CD4-positive, alpha-beta T cell treated with Interleukin-2 at 100 ng/mL for 4 hours (primary cell): ENCODE measurements at regions not wholly inside any gene's neighbourhood (a gene's known extent, or its start where the extent isn't known, plus 50 kb on each side); places are given as distances from the start of the nearest gene placed in this dataset.
"Not testable (repeated sequence)": the region's sequence is repeated elsewhere in the genome, so short reads cannot be mapped to it uniquely, and the experiment has no call there.

Experiments
- DNase-seq: peaks from one replicate; pipeline ENCODE4 v3.0.0-alpha.2; 2020; ENCODE audit warnings: low spot score

DNA sequence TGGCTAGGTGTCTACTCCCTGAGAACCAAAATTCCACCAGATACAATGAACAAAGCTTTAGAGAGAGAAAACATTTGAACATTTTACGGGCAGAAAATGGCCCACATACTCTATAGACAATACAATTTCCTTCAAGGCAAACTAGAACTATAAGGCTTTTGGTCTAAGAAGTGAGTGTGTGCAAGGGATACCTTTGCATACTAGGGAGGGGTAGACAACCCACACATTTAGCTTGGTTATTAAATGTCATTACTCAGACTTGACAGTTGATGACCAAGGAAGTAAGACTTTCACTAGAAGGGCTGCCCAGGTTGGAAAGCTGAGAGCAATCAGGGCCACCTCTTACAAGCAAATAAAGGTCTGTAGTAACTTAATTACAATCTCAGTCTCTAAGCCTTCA lies 64.0 kb upstream of the PLEKHM1 start:
- not testable (repeated sequence) for DNase-seq

DNA sequence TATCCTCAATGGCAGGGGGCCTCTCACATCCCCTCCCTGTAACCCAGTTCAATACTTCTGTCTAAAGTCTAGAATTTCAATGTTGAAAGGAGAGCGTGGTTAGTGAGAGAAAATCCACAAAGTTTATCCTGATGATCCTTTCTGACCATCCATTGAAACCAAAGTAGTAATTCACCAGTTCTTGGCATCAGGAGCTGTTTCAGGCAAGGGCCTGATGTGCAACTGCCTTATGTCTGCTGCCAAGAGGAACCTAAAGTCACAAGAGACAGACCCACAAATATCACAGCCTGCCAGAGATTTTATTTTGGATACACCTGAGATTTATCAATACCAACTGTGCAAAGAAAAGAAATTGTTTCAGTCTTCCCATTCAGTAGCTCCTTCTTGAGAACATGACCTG lies 68.3 kb upstream of the PLEKHM1 start:
- DNase-seq, result not testable (repeated sequence)

DNA sequence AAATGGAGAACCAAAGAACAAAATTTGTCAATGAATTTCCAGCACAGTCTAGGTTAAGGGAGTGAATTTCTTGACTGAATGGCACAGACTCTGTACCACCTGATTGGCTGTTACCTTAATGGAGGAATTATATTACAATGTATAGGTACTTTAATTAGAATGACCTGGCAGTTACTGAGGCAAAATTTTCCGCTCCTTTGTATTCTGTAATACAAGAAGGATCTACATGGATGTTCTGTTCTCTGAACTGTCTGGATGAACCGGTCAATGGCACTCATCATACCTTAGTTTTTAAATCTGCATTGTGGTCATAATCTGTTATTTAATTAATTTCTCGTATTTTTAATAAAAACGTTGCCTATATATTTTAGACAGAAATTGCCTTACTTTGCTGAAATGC lies 72.3 kb upstream of the PLEKHM1 start:
- DNase-seq, result not testable (repeated sequence)

DNA sequence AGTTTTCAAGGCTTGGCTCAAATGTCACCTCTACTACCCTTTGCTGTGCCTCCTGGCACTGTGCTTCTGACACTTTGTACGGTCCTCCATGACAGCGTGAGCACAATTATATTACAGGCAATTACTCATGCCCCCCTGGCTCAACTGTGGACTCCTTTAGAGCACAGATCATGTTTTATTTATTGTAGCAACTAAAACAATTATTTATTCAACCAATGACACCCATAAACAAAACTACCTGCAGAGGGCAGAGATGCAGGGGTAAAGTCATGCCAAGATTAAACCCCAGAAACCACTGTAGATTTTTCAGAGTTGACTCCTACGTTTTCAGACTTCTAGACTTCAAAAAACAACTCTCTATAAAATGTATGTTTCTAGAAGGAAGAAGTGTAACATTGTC lies 72.8 kb upstream of the PLEKHM1 start:
- DNase-seq, result peak; percentile 2

DNA sequence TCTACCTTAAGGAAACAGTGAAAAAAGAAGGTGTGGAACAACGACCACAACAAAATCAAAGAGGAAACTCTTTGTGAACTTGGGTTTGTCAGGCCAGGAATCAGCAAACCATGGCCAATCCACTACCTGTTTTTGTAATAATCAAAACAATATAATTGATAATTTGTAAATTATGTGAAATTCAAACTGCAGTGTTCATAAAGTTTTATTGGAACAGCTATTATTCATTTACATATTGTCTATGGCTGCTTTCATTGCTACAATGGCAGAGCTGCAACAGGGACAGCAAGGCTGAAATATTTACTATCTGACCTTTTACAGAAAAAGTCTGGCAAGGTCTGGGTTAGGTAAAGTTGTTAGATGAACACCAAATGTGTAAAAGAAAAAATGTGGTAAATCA lies 77.8 kb upstream of the PLEKHM1 start:
- DNase-seq, result not testable (repeated sequence)

DNA sequence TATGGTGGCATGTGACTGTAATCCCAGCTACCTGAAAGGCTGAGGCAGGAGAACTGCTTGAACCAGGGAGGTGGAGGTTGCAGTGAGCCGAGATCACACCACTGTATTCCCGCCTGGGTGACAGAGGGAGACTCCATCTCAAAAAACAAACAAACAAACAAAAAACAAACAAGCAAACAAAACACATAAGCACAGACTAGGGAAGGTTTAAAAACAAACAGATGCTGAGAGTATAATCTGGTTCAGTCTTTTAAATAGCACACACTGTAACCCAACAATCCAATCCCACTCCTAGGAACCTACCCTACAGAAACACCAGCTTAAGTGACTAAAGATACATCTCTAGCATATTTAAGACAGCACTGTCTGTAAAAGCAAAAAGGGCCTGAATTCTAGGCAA lies 82.8 kb upstream of the PLEKHM1 start:
- DNase-seq, result not testable (repeated sequence)

DNA sequence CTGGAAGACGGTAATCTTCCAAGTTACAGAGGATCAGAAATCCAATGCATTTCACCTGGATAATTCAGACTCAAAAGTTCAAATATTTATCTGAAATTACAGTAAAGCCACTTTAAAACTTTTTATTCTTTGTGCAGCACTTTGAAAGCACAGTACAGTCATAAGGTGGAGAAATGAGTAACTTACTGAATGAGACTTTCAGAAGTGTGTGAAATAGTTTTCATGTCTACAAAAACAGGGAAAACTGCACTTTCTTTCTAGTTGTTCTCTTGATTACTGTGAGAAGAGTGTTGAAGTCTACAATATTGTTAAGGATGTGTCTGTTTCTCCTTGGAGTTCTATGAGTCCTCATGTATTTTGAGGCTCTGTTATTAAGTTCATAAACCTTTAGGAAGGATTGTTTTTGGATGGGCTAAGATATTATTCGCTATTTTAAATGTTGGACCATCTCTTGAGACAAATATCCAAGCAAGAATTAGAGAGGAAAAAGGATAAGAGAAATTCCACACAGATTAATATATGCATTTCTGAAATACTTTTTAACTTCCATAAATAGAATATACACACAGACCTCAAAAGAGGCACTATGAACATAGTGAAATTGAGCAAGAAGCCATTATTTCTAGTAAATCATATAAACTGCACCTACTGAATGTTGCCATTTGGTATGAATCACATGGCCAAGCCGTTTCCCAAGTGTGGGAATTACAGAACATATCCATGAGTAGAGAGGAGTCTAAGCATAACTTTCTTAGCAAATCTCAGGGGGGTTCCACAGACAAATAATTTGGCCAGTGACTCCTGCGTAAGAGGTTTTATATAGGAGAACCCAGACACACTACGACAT lies 83.6 kb upstream of the PLEKHM1 start:
- no peak for DNase-seq

DNA sequence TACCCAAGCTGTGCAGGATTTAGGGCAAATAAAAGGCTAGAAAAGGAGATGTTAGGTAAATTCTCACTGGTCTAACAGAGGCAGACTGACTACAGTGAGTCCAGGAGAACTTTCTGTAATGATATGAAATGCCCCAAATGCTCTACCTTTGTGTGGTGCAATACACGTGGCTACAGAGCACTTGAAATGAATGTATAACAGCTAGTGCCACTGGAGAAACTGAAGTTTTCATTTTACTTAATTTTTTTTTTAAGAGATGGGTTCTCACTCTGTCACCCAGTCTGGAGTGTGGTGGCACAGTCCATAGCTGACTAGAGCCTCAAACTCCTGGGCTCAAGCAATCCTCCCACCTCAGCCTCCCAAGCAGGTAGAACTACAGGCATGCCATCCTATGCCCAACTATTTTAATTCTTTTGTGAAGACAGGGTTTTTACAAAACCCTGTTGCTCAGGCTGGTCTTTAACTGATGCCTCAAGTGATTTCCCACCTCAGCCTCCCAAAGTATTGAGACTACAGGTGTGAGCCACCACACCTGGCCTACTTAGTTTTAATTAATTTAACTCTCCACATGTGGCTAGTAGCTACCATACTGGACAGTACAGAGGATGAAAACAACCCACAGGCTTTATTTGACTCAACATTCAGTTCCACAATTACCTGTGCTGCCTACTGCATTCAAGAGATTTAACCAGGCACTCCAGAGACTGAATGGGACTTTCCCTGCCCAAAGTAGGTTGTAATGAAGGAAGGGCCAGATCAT lies 84.8 kb upstream of the PLEKHM1 start:
- DNase-seq, result no peak

DNA sequence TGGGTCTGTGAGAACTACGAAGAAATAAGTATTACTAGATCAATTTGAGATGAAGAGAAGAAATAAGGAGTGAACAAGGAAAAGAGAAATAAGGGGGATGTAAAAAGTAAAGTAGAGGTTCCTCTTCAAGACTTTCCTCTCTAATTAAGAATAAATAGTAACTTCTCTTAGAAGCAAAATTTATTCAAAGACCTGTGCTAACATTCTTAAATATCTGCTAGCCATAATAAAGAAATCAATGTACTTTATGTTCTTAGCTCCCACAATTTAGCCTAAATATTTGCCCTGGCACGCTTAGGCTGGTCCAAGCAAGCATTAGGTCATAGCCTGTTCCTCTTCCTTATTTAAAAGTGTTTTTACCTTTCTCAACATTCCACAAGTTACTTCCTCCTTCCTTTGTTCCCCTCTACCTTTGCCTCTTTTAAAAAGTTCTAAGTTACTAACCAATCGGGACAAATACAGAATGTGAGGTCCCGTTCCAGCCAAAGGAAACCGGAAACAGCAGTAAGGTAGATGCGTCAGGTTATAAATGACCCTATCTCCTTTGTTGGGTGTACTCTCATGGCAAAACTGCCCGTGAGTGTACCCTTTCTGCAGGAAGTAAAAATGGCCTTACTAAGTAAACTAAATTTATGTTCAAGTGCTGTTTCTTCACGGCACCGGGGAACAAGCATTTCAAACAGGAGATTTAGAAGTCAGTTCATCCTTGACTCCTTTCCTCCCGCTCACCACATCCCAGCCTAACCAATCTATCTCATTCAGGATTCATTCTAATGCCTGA lies 86.2 kb upstream of the PLEKHM1 start:
- DNase-seq, result not testable (repeated sequence)

DNA sequence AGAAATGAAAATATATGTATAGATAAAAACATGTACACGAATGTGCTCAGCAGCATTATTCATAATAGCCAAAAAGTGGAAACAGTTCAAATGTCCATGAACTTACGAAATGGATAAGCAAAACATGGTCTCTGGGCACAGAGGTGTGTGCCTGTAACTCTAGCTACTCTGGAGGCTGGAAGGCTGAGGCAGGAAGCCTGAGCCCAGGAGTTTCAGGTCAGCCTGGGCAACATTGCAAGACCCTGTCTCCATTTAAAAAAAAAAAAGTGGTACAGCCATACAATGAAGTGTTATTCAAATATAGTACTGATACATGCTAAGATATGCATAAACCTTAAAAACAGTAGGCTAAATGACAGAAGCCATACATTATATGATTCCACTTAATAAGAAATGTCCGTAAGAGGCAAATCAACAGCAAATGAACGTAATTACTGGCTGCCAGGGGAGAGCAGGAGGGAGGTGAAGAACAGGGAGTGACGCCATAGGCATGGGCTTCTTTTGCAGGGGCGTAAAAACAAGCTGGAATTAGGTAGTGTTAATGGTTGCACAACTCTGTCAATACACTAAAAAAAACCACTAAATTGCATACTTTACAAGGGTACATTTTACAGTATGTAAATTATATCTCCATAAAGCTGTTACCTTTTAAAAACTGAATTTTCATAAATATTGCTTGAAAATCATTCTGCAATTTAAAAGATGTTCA lies 87.2 kb upstream of the PLEKHM1 start:
- DNase-seq, result no peak

DNA sequence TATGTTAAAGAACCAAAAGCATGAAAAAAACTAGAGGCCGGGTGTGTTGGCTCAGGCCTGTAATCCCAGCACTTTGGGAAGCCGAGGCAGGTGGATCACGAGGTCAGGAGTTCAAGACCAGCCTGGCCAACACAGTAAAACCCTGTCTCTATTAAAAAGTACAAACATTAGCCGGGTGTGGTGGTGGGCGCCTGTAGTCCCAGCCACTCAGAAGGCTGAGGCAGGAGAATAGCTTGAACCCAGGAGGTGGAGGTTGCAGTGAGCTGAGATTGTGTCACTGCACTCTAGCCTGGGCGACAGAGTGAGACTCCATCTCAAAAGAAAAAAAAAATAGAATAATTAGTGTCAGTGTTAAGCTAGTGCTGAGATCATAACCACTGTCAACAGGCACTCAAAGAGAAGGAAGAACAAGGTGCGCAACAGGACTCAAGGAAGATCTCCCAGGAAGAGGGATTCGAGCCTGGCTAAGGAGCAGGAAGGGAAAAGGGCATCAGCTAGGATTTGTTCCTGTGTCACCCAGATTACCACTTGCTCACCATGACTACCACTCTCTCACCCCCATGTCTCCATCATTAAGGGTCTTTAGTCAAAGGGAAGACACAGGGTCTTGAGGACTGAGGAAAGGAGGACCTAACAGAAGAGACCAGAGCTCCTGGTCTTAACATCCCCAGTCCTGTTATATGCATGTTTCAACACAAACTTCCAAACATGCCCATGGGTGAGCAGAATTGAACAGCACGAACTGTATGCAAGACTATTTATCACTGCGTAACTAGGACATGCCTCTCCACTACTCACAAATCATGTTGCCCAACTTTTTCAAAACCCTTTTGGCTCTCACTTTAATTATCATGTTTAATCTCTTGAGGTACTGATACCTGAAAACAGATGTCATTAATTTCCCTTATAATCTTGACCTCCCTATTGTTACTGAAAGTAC lies 88.3 kb upstream of the PLEKHM1 start:
- no peak for DNase-seq

DNA sequence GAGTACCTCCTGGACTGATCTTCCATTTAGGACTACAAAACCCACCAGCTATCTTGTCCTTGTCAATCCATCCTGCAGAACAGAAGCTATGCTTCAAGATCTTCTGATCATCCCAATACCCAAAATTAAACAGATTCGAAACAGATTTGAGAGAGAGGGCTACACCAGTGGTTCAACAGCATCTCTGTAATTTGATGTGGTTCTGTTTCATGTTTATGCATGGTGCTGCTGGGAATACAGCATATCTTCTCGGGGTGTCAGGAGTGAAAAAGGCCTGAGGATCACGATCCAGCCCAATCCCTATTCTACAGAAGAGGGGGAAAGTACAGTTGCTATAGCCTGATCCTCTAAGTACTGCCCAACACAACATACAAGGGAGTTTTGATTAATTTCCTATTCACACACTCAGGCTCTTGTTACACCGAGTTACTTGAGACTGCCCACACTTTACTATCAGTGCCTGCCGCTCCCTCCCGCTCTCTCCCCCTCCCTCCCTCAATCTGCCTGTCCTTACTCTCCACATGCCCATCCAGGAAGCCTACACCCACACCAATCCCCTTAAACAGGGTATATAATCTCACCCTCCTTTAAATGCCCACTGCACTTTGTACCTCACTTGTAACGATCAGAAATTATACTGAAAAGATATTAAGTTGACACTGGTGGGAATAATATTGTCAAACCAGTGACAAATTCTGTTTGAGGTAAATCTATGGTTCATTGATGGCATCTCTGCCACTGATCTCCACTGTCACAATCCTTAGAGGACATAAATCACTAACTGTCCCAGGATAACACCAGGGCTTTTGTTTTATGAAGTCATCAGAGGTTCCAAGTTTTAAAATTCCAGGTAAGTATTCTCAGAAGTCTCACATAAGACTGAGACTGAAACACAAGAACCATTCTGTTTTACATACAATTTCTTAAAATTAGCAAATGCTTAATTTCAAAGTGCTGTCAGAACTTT lies 89.3 kb upstream of the PLEKHM1 start:
- no peak for DNase-seq

DNA sequence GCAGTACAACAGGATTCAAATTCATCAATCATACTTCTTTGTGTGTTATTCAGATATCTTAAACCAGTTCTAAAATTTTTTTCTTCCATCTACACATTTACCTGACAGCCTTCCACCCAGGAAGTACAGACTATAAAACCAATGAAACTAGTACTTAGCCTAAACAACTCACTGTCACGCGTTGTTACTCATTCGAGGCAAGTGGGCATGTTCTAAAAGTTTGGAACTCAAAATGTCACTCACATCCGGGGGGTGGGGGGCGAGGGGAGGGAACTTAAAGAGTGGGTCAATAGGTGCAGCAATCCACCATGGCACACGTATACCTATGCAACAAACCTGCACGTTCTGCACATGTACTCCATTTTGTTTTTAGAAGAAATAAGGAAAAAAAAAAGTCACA lies 90.4 kb upstream of the PLEKHM1 start:
- DNase-seq, result no peak

DNA sequence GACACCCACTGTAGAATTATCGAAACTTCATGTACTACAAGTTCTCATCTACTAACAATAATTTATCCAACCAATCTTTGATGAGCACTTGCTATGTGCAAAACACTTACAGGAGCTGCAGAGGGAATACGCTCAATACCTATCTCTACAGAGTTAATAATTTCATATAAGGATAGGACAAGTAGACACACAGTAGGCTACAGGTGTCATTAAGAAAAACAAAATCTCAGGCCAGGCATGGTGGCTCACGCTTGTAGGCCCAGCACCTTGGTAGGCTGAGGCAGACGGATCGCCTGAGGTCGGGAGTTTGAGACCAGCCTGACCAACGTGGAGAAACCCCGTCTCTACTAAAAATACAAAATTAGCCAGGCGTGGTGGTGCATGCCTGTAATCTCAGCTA lies 91.3 kb upstream of the PLEKHM1 start:
- DNase-seq, result no peak

DNA sequence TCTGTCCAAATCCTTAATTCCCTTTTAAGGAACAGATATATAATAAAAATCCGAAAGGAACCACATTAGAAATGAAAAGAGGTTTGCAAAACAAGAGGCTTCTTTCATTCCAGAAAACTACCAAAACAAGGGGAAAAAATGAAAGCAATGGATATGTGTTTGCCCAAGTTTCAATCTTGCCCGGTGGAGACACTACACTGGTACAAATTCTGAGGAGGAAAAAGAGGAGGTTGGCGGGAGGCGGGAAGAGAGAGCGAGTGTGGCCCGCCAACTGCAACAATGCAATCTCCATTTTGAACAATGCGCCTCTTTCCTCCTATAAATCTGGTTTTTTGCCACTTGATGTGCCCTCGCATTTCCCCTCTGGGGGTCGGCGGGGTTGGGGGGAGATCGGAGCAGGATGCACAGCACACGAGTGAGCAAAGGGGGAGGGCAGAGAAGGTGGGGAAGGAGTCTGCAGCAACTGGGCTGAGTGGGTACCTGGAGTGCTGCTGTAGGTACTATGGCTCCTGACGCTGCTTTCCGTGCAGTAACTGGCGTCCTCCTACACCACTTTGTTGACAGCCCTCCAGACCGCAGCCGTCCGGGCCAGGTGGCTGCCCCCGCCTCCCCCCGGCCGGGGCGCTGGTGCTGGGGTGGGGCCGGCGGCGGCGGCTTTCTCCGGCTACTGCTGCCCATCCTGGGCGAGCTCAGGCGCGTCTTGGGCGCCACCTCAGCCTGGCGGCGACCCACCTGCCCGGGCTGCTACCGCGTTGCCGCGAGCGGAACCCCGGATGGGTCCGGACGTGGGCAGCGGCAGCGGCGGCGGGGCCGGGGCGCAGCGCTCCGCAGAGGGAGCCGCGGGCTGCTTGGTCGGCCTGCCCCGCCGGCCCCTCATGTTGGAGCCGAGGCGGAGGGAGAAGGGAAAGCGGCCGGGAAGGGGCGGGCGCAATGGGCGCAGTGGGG lies 93.8 kb upstream of the PLEKHM1 start:
- DNase-seq, result peak; percentile 74

DNA sequence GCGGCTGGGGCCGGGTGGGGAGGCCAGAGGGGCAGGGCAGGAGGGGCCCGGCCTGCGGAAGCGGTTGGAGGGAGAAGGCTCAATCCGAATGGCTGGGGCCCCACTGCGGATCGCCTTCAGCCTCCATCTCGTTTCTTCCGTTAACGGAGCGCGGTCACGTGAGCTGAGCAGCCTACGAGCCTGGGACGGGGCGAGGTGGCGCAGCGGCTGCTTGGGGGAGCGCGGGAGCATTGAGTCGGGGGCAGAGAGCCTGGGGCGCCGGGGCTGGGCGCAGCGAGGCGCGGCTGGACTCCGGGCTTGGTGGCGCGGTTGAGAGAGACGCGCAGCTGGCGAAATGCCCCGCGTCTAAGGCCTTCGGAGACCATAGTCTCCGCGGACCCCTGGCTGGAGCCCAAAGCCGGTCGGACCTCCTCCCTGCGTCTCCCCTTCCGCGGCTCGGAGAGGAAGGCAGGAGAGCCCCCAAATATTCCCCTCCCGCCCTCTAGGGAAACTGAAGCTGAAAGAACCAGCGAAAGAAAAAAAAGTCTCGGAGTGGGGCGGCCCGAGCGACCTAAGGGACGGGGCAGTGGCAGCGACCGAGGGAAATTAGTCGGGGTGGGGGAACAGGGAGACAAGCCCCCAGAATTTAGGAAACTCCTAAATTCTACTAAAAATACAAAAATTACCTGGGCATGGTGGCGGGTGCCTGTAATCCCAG lies 94.7 kb upstream of the PLEKHM1 start:
- peak; percentile 81 for DNase-seq

DNA sequence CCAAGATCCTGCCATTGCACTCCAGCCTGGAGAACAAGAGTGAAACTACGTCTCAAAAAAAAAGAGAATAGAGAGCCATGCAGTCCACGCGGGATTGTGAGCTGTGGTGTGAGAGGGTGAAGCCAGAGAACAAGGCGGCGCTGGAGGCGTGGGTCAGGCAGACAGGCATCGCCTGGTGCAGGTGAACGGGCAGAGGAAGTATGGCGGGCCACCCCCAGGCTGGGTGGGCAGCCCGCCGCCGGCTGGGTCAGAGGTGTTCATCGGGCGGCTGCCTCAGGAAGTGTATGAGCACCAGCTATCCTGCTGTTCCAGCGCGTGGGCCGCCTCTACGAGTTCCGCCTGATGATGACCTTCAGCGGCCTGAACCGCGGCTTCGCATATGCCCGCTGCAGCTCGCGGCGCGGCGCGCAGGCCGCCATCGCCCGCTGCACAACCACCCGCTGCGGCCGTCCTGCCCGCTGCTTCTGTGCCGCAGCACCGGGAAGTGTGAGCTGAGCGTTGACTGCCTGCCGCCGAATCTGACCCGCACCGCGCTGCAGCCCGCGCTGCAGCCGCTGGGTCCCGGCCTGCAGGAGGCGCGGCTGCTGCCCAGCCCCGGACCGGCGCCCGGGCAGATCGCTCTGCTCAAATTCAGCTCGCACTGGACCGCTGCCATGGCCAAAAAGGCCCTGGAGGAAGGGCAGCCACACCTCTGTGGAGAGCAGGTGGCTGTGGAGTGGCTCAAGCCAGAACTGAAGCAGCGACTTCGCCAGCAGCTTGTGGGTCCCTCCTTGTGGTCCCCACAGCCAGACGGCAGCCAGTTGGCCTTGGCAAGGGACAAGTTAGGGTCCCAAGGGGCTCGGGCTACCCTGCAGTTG lies 95.5 kb upstream of the PLEKHM1 start:
- DNase-seq, result not testable (repeated sequence)
